OCI-LY3 (cell line): ENCODE measurements at regions not wholly inside any gene's neighbourhood (a gene's known extent, or its start where the extent isn't known, plus 50 kb on each side); places are given as distances from the start of the nearest gene placed in this dataset.
A peak's percentile ranks its signal among the peaks of the same experiment; 100 is the strongest.
"Not testable (repeated sequence)": the region's sequence is repeated elsewhere in the genome, so short reads cannot be mapped to it uniquely, and the experiment has no call there.

Source experiments
- H2AFZ ChIP-seq: fragments of 200-600, 300-600 bp; shearing (Covaris generic); 2 replicates; pipeline ENCODE4 v1.6.0; 2014; ENCODE audit warnings: antibody characterized with exemption, low read depth, low read length
- H3K27ac ChIP-seq: fragments of 200-600, 300-600 bp; sonication (generic); 2 replicates; pipeline ENCODE4 v1.5.1; 2014; ENCODE audit warnings: mild to moderate bottlenecking, low read length, moderate library complexity, mixed read lengths
- H3K27me3 ChIP-seq: fragments of 200-600, 300-600 bp; sonication (generic); 2 replicates; pipeline ENCODE4 v1.6.1; 2014; ENCODE audit warnings: low read depth, low read length, mixed read lengths
- H3K36me3 ChIP-seq: fragments of 200-600, 300-600 bp; sonication (generic); replicated peaks from 2 replicates; pipeline ENCODE3; 2014; ENCODE audit warnings: low read depth, low read length, mixed read lengths
- H3K4me1 ChIP-seq: fragments of 300-600, 200-600 bp; sonication (generic); 2 replicates; pipeline ENCODE4 v1.6.1; 2014; ENCODE audit warnings: low read length, mixed read lengths
- H3K4me2 ChIP-seq: fragments of 200-600, 300-600 bp; sonication (generic); 2 replicates; pipeline ENCODE4 v1.6.1; 2014; ENCODE audit warnings: low read length, mixed read lengths
- H3K4me3 ChIP-seq: fragments of 300-600, 200-600 bp; sonication (generic); 2 replicates; pipeline ENCODE4 v1.5.1; 2014; ENCODE audit warnings: antibody characterized with exemption, mild to moderate bottlenecking, low read length, moderate library complexity
- H3K79me2 ChIP-seq: fragments of 300-600, 200-600 bp; shearing (Covaris generic); 2 replicates; pipeline ENCODE4 v1.6.1; 2014; ENCODE audit warnings: mild to moderate bottlenecking, low read length, mixed read lengths
- H3K9ac ChIP-seq: fragments of 300-600, 200-600 bp; shearing (Covaris generic); 2 replicates; pipeline ENCODE4 v1.6.0; 2014; ENCODE audit warnings: mild to moderate bottlenecking, low read length, moderate library complexity
- H3K9me3 ChIP-seq: fragments of 200-600, 300-600 bp; shearing (Covaris generic); 2 replicates; pipeline ENCODE4 v1.6.1; 2014; ENCODE audit warnings: low read length, mixed read lengths; ENCODE audit not compliant: insufficient read depth
- H4K20me1 ChIP-seq: fragments of 200-600, 300-600 bp; sonication (generic); 2 replicates; pipeline ENCODE4 v1.6.1; 2016; ENCODE audit warnings: low read length, mixed read lengths; ENCODE audit not compliant: insufficient read depth
- EZH2phosphoT487 ChIP-seq: fragments of 200-600 bp; shearing (Covaris generic); IDR thresholded peaks from 2 replicates; pipeline ENCODE4 v1.6.1; 2018; ENCODE audit warnings: antibody characterized with exemption, mixed run types, low read depth
- TF ChIP-seq, protein P1 (sequence below): fragments of 200-600, 300-600 bp; sonication (generic); IDR thresholded peaks from 2 replicates; pipeline ENCODE4 v1.5.1; 2014; ENCODE audit warnings: antibody characterized with exemption, low read length, low read depth

DNA sequence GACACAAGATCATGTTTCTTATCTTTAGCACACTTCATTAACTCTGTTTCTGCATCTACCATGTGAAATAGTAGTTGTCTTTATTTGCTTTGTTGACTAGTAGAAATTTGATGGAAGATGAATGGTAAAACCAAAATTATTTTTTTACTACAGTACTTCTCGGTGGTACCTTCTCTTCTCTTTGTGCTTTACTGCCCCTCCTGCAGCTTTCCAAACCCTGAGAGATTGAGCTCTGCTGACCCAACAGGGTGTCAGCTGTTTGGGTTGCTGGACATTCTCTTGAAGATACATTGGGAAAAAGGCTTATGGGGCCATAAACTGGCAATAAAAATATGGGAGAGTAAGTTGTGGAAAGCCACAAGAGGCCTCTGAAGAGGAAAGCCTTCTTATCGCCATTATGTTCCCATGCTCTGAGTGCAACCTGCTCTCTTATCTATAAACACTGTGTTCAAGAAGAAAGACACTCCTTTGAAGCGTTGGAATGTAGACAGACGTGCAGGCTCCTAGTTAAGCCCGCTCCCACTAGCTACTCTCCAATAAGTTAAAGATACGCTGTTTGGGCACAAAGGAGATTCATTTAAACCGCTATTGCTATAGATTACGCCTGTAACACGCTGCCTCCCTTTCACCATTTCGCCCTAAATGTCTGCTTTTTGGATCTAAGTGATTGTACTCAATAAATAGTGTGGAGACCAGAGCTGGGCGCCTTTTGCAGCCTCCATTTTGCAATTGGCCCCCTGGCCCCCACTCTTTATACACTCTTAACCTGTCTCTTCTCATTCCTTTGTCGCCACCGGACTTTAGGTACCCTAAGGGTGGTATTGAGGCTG is 60.1 kb upstream of the PRSS16 start:
- no peaks in the 10 kb centered on the region for H4K20me1 ChIP-seq
- H3K79me2 ChIP-seq: no peaks in the 10 kb centered on the region
- 0 out of 2 replicates have a peak, but pooled peaks cover 6% of the 10 kb centered on the region for H3K4me1 ChIP-seq
- no peak overlapping the region for H3K27ac ChIP-seq
- TF ChIP-seq EZH2phosphoT487: no peak
- TF ChIP-seq, protein P1, sequence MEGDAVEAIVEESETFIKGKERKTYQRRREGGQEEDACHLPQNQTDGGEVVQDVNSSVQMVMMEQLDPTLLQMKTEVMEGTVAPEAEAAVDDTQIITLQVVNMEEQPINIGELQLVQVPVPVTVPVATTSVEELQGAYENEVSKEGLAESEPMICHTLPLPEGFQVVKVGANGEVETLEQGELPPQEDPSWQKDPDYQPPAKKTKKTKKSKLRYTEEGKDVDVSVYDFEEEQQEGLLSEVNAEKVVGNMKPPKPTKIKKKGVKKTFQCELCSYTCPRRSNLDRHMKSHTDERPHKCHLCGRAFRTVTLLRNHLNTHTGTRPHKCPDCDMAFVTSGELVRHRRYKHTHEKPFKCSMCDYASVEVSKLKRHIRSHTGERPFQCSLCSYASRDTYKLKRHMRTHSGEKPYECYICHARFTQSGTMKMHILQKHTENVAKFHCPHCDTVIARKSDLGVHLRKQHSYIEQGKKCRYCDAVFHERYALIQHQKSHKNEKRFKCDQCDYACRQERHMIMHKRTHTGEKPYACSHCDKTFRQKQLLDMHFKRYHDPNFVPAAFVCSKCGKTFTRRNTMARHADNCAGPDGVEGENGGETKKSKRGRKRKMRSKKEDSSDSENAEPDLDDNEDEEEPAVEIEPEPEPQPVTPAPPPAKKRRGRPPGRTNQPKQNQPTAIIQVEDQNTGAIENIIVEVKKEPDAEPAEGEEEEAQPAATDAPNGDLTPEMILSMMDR: no peak
- peak overlapping the region; percentile 95; the same call in 1 of the 2 replicates for H2AFZ ChIP-seq
- no peaks in the 10 kb centered on the region for H3K9me3 ChIP-seq
- peak overlapping the region; percentile 88 for H3K4me2 ChIP-seq
- H3K27me3 ChIP-seq: no peaks in the 10 kb centered on the region
- H3K4me3 ChIP-seq: peak overlapping the region; percentile 87
- no peaks in the 10 kb centered on the region for H3K36me3 ChIP-seq
- peak overlapping the region; percentile 72; the same call in 1 of the 2 replicates for H3K9ac ChIP-seq

- Histone ChIP-seq H2AFZ (peak overlapping the region; percentile 95), H3K9me3 (no peaks in the 10 kb centered on the region), H3K4me2 (peak overlapping the region; percentile 88), H4K20me1 (no peaks in the 10 kb centered on the region), H3K9ac (peak overlapping the region; percentile 72), H3K79me2 (no peaks in the 10 kb centered on the region), H3K36me3 (no peaks in the 10 kb centered on the region), H3K27me3 (no peaks in the 10 kb centered on the region), H3K4me1 (0 out of 2 replicates have a peak, but pooled peaks cover 6% of the 10 kb centered on the region), H3K27ac (peak overlapping the region; percentile 25), H3K4me3 (peak overlapping the region; percentile 87)
- TF ChIP-seq, protein P1: no peak
- no peak for TF ChIP-seq EZH2phosphoT487
Observed at GRCh38 chr6:27188061-27188884, 59.2 kb upstream of the PRSS16 start.

GRCh38 chr6:27188885-27189418 is 58.5 kb upstream of the PRSS16 start:
- H3K4me3 ChIP-seq: peak overlapping the region; percentile 87
- H3K79me2 ChIP-seq: no peaks in the 10 kb centered on the region
- H4K20me1 ChIP-seq: no peaks in the 10 kb centered on the region
- 0 out of 2 replicates have a peak, but pooled peaks cover 6% of the 10 kb centered on the region for H3K4me1 ChIP-seq
- peak overlapping the region; percentile 95 for H2AFZ ChIP-seq
- H3K27me3 ChIP-seq: no peaks in the 10 kb centered on the region
- H3K4me2 ChIP-seq: peak overlapping the region; percentile 88
- peak overlapping the region; percentile 25; the same call in 1 of the 2 replicates for H3K27ac ChIP-seq
- peak overlapping the region; percentile 72 for H3K9ac ChIP-seq
- no peaks in the 10 kb centered on the region for H3K9me3 ChIP-seq
- H3K36me3 ChIP-seq: no peaks in the 10 kb centered on the region
- TF ChIP-seq, protein P1: peak; percentile 58
- no peak for TF ChIP-seq EZH2phosphoT487

DNA sequence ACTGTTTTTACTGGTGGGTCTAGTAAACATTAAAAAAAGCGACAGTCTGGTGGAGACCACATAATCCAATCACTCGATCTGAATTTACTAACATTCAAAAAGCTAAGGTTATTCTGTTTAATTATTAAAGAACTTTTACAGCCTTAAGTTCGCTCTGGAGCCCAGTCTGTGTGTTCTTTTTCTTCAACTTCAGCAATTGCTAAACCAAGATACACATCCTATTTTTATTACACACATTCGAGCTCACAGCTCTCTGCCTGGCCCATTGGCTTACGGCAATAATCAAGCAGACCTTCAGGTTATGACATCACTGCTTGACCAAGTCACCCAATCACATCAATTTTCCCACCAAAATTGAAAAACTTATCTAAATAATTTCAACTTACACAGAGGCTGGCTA is 57.4 kb upstream of the PRSS16 start:
- H3K27me3 ChIP-seq: no peaks in the 10 kb centered on the region
- 0 out of 2 replicates have a peak, but pooled peaks cover 6% of the 10 kb centered on the region for H3K4me1 ChIP-seq
- H2AFZ ChIP-seq: no peak overlapping the region
- H3K9me3 ChIP-seq: no peaks in the 10 kb centered on the region
- no peak overlapping the region for H3K9ac ChIP-seq
- H3K79me2 ChIP-seq: no peaks in the 10 kb centered on the region
- TF ChIP-seq, protein P1: no peak
- TF ChIP-seq EZH2phosphoT487: no peak
- no peak overlapping the region for H3K27ac ChIP-seq
- H3K4me2 ChIP-seq: no peak overlapping the region
- no peaks in the 10 kb centered on the region for H4K20me1 ChIP-seq
- H3K4me3 ChIP-seq: no peak overlapping the region
- H3K36me3 ChIP-seq: no peaks in the 10 kb centered on the region

DNA sequence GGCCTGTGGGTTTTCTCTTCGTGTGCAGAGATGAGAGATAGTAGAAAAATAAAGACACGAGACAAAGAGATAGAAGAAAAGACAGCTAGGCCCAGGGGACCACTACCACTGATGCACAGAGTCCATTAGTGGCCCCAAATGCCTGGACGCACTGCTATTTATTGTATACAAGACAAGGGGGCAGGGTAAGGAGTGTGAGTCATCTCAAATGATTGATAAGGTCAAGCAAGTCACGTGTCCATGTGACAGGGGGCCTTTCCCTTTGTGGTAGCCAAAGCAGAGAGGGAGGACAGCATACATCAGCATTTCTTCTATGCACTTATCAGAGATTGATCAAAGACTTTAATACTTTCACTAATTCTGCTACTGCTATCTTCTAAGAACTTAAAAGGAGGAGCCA is 53.0 kb upstream of the PRSS16 start:
- H3K27me3 ChIP-seq: not testable (repeated sequence)

More for the DNA sequence above, 53.0 kb upstream of the PRSS16 start:
- H3K4me2 ChIP-seq, H3K79me2 ChIP-seq, H3K27ac ChIP-seq, H3K9me3 ChIP-seq, H3K4me3 ChIP-seq, H3K4me1 ChIP-seq, H3K9ac ChIP-seq, H2AFZ ChIP-seq, H4K20me1 ChIP-seq, H3K36me3 ChIP-seq: not testable (repeated sequence)
